Dermis microvascular lymphatic vessel endothelial cell (primary cell): ENCODE measurements at regions not wholly inside any gene's neighbourhood (a gene's known extent, or its start where the extent isn't known, plus 50 kb on each side); places are given as distances from the start of the nearest gene placed in this dataset.

ENCODE experiments used
- DNase-seq, 2 donors: peaks; one replicate each; pipeline versions ENCODE4 v3.0.0 to v3.0.0-alpha.2; 2010; ENCODE audit warnings: low read depth in 2 of 2

- no peak for DNase-seq
These were observed 117.1 kb upstream of the MKLN1 start for GRCh38 chr7:131210618-131211017.

GRCh38 chr7:131211500-131211899 is 116.2 kb upstream of the MKLN1 start:
- DNase-seq = no peak

- peak in 1 of 2 donors; percentile 40 for DNase-seq
These were observed 115.6 kb upstream of the MKLN1 start for GRCh38 chr7:131212114-131212513.

- DNase-seq = no peak
These were observed 108.9 kb upstream of the MKLN1 start for GRCh38 chr7:131218727-131219128.

- DNase-seq = no peak
These were observed 108.2 kb upstream of the MKLN1 start for GRCh38 chr7:131219312-131220041.

- DNase-seq = no peak
These were observed 106.6 kb upstream of the MKLN1 start for GRCh38 chr7:131221061-131221460.

GRCh38 chr7:131222171-131222570 is 105.5 kb upstream of the MKLN1 start:
- no peak for DNase-seq

- DNase-seq = no peak
These were observed 104.5 kb upstream of the MKLN1 start for GRCh38 chr7:131223151-131223550.

- DNase-seq = no peak
These were observed 102.7 kb upstream of the MKLN1 start for GRCh38 chr7:131224996-131225395.

- DNase-seq = no peak
These were observed 101.8 kb upstream of the MKLN1 start for GRCh38 chr7:131225619-131226513.

GRCh38 chr7:131226514-131226865 is 101.2 kb upstream of the MKLN1 start:
- peak; percentile 21 to 29 for DNase-seq

GRCh38 chr7:131231381-131232220 is 96.1 kb upstream of the MKLN1 start:
- DNase-seq = peak in 1 of 2 donors; percentile 20

- DNase-seq = no peak
These were observed 94.9 kb upstream of the MKLN1 start for GRCh38 chr7:131232768-131233167.

- no peak for DNase-seq
These were observed 94.5 kb upstream of the MKLN1 start for GRCh38 chr7:131233193-131233592.

GRCh38 chr7:131234719-131235488 is 92.8 kb upstream of the MKLN1 start:
- DNase-seq = no peak

GRCh38 chr7:131235489-131236317 is 92.0 kb upstream of the MKLN1 start:
- DNase-seq = peak; percentile 86 to 96

GRCh38 chr7:131236318-131236672 is 91.4 kb upstream of the MKLN1 start:
- DNase-seq = no peak

- peak in 1 of 2 donors; percentile 74 for DNase-seq
These were observed 89.2 kb upstream of the MKLN1 start for GRCh38 chr7:131238347-131238931.

GRCh38 chr7:131241386-131241785 is 86.3 kb upstream of the MKLN1 start:
- DNase-seq = no peak

GRCh38 chr7:131242123-131242650 is 85.5 kb upstream of the MKLN1 start:
- DNase-seq = no peak
